SK-N-MC (cell line): ENCODE measurements at regions not wholly inside any gene's neighbourhood (a gene's known extent, or its start where the extent isn't known, plus 50 kb on each side); places are given as distances from the start of the nearest gene placed in this dataset.

Experiments used
- DNase-seq: peaks from one replicate; pipeline ENCODE4 v3.0.0-alpha.2; 2011; ENCODE audit warnings: low read depth, low spot score
- H3K27ac ChIP-seq: fragments of 200-600 bp; sonication (generic); 2 replicates; pipeline ENCODE4 v1.5.1; 2016; ENCODE audit warnings: mixed run types
- H3K36me3 ChIP-seq: fragments of 200-600 bp; sonication (generic); 2 replicates; pipeline ENCODE4 v1.6.1; 2017; ENCODE audit warnings: antibody characterized with exemption, low read length, mixed read lengths; ENCODE audit not compliant: insufficient read depth
- H3K4me3 ChIP-seq: fragments of 200-600 bp; sonication (generic); 2 replicates; pipeline ENCODE4 v1.5.1; 2016
- H3K9ac ChIP-seq: fragments of 200-600 bp; sonication (generic); 2 replicates; pipeline ENCODE4 v1.8.0; 2017; ENCODE audit warnings: mixed run types, mixed read lengths; ENCODE audit not compliant: insufficient read length
- H3K9me3 ChIP-seq: fragments of 200-600 bp; sonication (generic); 2 replicates; pipeline ENCODE4 v1.6.1; 2017; ENCODE audit warnings: low read depth, mild to moderate bottlenecking, antibody characterized with exemption, low read length, moderate library complexity, mixed read lengths
- EZH2 ChIP-seq: fragments of 200-600 bp; sonication (generic); IDR thresholded peaks from one replicate; pipeline ENCODE4 v1.6.1; 2017; ENCODE audit warnings: antibody characterized with exemption
- FOXP2 ChIP-seq: optimal IDR thresholded peaks from 2 replicates; pipeline ENCODE3; 2011; ENCODE audit warnings: mild to moderate bottlenecking, moderate library complexity; ENCODE audit not compliant: insufficient read depth; ENCODE audit errors: extremely low read length, control extremely low read depth
- POLR2AphosphoS5 ChIP-seq: IDR thresholded peaks from 2 replicates; pipeline ENCODE4 v1.6.1; 2012; ENCODE audit warnings: mild to moderate bottlenecking, low read depth, low read length, borderline replicate concordance

DNA sequence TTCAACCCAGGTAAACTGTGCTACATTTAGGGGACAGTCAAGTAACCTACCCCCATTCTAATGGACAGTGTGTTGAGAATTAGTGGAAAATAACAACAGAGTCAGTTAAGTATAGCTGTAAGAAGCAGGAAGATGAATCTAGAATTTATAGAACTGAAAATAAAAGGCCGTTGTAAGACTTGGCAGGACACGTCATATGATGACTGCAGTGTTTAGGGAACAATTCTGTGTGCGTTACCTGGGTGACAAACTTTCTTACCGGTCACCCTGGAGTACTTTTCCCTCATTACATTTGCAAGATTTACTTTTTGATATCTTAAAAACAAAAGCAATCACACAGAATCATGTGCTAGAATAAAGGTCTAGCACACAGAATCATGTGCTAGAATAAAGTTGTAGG lies 536.3 kb upstream of the ZNF717 start:
- H3K36me3 ChIP-seq, result no peaks in the 10 kb centered on the region
- H3K9ac ChIP-seq, result no peak overlapping the region
- no peak for DNase-seq
- TF ChIP-seq EZH2 (no peak), FOXP2 (no peak), POLR2AphosphoS5 (no peak)
- H3K27ac ChIP-seq, result no peak overlapping the region
- H3K9me3 ChIP-seq, result no peaks in the 10 kb centered on the region
- no peak overlapping the region for H3K4me3 ChIP-seq

DNA sequence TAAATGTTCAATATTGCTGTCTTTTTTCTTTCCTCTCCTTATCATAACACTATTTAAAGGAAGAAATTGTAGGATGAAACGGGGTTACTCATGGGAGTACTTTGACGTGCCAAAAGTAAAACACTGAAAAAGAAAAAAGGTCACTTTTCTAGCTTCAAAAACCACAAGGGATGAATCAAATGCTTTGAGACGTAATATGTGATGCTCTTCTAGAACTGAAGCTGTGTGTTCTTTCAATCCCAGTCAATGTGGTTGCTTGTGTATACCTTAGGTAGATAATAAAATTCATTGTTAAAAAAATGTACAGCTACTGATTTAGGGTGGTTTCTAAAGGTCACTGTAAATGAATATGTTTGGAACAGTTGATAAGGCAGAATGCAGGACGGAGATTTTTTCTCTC lies 538.8 kb upstream of the ZNF717 start:
- no peaks in the 10 kb centered on the region for H3K36me3 ChIP-seq
- H3K27ac ChIP-seq, result no peak overlapping the region
- TF ChIP-seq POLR2AphosphoS5 (no peak), EZH2 (no peak), FOXP2 (no peak)
- DNase-seq, result no peak
- no peak overlapping the region for H3K4me3 ChIP-seq
- H3K9me3 ChIP-seq, result no peaks in the 10 kb centered on the region
- no peak overlapping the region for H3K9ac ChIP-seq

DNA sequence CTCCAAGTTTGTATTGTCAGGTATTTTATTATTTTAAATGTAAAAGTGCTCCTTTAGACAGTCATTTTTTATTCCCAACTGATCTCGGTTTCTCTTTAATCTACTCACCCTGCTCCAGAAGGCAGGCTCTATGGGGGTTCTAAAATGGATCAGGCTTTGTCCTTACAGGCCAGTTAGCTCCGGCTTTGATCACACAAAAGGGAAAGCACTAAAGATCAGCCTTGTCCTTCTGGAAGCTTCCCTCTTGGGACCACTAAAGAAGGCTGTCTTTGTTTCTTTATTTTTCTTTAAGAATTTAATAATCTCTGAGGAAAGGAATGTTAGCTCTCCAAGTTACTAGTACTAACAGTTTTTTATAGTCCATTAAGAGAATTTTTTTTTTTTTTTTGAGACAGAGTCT lies 560.5 kb upstream of the ZNF717 start:
- Histone ChIP-seq H3K27ac (no peak overlapping the region), H3K9me3 (no peaks in the 10 kb centered on the region), H3K36me3 (no peaks in the 10 kb centered on the region), H3K9ac (no peak overlapping the region), H3K4me3 (no peak overlapping the region)
- DNase-seq, result no peak
- no peak for TF ChIP-seq FOXP2
- no peak for TF ChIP-seq POLR2AphosphoS5
- TF ChIP-seq EZH2, result no peak

DNA sequence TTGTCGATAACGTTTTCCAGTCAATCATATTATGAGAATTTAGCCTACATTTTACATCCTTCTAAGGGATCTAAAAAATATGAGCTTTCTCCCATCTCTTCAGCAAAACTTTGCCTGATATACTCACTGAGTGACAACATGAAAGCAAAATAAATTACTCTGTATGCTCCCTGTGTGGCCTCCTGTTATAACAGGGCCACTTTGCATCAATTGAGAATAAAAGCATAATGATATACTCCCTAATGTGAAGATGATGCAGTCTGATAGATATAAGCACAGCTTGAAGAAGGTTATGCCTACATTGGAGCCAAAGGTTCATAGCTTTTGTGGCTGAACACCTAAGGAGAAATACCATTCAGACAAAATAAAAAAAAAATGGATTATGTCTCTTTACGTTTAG lies 561.3 kb upstream of the ZNF717 start:
- Histone ChIP-seq H3K4me3 (no peak overlapping the region), H3K9me3 (no peaks in the 10 kb centered on the region), H3K9ac (no peak overlapping the region), H3K36me3 (no peaks in the 10 kb centered on the region), H3K27ac (no peak overlapping the region)
- no peak for DNase-seq
- TF ChIP-seq EZH2 (no peak), FOXP2 (no peak), POLR2AphosphoS5 (no peak)

DNA sequence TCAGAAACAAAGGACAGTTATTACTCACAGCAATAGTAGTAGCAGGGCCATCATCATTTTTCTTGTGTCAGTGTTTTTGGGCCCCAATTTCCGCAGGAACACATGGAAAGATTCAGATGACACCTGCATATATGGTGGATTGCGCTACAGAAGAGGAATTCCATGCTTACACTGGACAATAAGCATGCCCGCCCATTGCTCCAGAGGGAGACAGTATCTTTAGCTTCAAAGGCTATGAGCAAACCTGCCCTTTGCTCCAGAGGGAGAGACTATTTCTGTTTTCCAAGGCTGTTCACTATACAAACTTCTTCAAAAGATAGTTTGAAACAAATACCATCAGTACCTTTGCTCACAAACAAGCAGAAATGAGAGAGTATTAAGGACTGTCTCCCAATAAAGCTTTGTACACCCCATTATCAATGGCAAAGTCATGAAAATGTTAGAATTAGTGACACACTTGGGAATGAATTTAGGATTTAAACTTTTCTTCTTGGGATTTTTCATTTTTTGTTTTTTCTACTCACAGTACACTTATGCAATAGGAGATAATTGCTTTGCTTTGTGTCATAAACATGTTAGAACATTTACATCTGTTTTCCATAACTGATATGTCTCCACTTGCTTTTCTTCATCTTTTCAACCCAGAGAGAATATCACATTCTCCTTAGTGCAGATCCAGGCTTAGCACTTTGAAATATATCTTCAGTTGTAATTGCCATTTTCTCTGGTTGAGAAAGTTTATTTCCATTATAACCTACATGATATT lies 564.5 kb upstream of the ZNF717 start:
- no peak overlapping the region for H3K4me3 ChIP-seq
- TF ChIP-seq EZH2, result no peak
- TF ChIP-seq POLR2AphosphoS5, result no peak
- no peak for TF ChIP-seq FOXP2
- H3K9ac ChIP-seq, result no peak overlapping the region
- no peak for DNase-seq
- H3K27ac ChIP-seq, result no peak overlapping the region
- no peaks in the 10 kb centered on the region for H3K9me3 ChIP-seq
- H3K36me3 ChIP-seq, result no peaks in the 10 kb centered on the region

DNA sequence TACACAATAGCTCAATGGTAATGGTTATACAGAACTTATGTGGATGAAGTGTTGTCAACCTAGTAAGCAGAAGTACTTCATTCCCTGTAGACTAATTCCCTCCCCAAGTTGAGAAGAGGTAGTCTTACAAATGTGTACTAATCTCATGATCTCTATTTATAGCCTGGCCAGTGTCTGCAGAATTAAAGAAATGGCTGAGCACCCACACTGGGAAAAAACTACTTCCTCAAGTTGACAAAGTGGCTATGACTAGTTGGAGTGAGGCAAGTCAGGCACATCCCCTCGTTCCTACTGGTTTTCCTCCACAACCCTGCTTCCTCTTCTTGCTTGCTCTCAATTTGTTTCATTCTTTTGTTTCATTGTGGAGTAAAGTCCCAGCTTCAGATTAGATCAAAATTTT lies 566.7 kb upstream of the ZNF717 start:
- no peak for TF ChIP-seq EZH2
- TF ChIP-seq FOXP2, result no peak
- TF ChIP-seq POLR2AphosphoS5, result no peak
- Histone ChIP-seq H3K4me3 (peak overlapping the region; percentile 54; the same call in 1 of the 2 replicates), H3K9ac (no peak overlapping the region), H3K9me3 (no peaks in the 10 kb centered on the region), H3K27ac (peak overlapping the region; percentile 84), H3K36me3 (no peaks in the 10 kb centered on the region)
- no peak for DNase-seq

DNA sequence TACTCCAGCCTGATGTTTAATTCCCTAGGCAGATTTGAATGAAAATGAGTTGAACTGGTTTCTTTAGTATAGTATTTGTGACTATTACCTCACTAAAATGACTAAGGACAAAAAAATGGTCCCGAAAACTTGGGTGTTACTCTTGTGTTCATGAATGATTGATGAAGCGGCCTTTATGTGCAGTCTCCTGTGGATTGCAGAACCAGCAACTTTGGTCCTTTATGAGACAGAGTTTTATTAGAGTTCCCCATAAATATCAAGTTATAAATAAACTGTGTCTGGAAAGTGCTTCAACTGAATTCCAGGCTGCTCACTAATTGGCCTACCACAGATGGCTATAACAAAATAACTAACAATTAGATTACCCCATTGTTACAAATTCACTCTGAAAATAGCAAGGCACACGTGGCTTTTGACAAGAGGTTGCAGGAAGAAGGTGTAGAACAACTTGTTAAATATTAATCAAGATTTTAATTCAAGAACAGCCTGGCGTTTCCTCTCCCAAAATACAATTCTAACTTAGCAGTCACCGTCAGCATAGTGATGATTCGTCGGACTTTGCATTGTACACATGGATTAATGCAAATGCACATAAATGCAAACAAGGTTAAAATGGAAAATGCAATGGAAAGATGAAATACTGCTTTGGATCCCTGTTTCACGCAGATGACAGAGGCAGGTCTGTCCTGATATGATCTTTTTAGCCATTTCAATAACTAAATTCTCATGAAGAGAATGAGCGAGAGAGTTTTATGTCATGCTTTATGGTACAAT lies 567.3 kb upstream of the ZNF717 start:
- DNase-seq, result no peak
- H3K9ac ChIP-seq, result no peak overlapping the region
- no peaks in the 10 kb centered on the region for H3K36me3 ChIP-seq
- H3K27ac ChIP-seq, result peak overlapping the region; percentile 84
- TF ChIP-seq POLR2AphosphoS5 (no peak), EZH2 (no peak), FOXP2 (no peak)
- H3K9me3 ChIP-seq, result no peaks in the 10 kb centered on the region
- H3K4me3 ChIP-seq, result peak overlapping the region; percentile 54; the same call in 1 of the 2 replicates

DNA sequence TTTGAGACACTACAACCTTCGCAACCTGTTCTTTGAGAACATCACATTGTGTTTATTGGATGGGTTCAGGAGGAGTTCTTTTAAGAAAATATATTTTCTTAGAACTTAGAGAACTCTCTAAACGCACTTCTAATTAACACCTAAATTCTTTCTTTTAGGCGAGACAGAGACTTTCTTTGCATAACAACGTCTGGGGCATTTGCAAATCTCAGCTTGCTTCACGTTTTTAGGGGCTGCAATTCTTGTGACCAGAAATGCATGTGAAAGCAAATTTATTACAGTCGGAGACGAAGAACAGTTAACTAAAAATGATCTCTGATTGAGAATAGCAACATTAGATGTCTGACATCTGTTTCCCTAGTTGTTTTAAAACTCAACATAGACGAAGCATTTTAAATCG lies 568.3 kb upstream of the ZNF717 start:
- no peak for DNase-seq
- no peak overlapping the region for H3K9ac ChIP-seq
- H3K27ac ChIP-seq, result no peak overlapping the region
- H3K36me3 ChIP-seq, result no peaks in the 10 kb centered on the region
- H3K9me3 ChIP-seq, result no peaks in the 10 kb centered on the region
- no peak for TF ChIP-seq FOXP2
- TF ChIP-seq EZH2, result no peak
- no peak for TF ChIP-seq POLR2AphosphoS5
- H3K4me3 ChIP-seq, result no peak overlapping the region
